Activated CD4-positive, alpha-beta T cell treated with anti-CD3 and anti-CD28 coated beads, Interleukin-2, amount 50 U/mL, for 48 hours (primary cell): ENCODE measurements at regions not wholly inside any gene's neighbourhood (a gene's known extent, or its start where the extent isn't known, plus 50 kb on each side); places are given as distances from the start of the nearest gene placed in this dataset.

Experiments used
- DNase-seq, 2 experiments: peaks; one replicate each; pipeline ENCODE4 v3.0.0-alpha.2; 2020

GRCh38 chr2:217329023-217329431 lies 469.2 kb upstream of the TNP1 start:
- DNase-seq, result no peak

GRCh38 chr2:217328622-217328978 lies 468.7 kb upstream of the TNP1 start:
- no peak for DNase-seq

- DNase-seq, result no peak
Measured at GRCh38 chr2:217327953-217328621, 468.2 kb upstream of the TNP1 start.

- DNase-seq, result no peak
Measured at GRCh38 chr2:217326238-217327022, 466.6 kb upstream of the TNP1 start.

GRCh38 chr2:217325816-217326215 lies 466.0 kb upstream of the TNP1 start:
- no peak for DNase-seq

GRCh38 chr2:217325251-217325650 lies 465.4 kb upstream of the TNP1 start:
- DNase-seq, result no peak

GRCh38 chr2:217316743-217317142 lies 456.9 kb upstream of the TNP1 start:
- DNase-seq, result no peak

- no peak for DNase-seq
Measured at GRCh38 chr2:217314021-217314460, 454.2 kb upstream of the TNP1 start.

GRCh38 chr2:217313386-217313785 lies 453.5 kb upstream of the TNP1 start:
- DNase-seq, result no peak

- DNase-seq, result no peak
Measured at GRCh38 chr2:217309056-217309455, 449.2 kb upstream of the TNP1 start.

GRCh38 chr2:217307023-217307422 lies 447.2 kb upstream of the TNP1 start:
- no peak for DNase-seq

GRCh38 chr2:217305882-217306281 lies 446.0 kb upstream of the TNP1 start:
- DNase-seq, result no peak

- DNase-seq, result no peak
Measured at GRCh38 chr2:217304582-217304981, 444.7 kb upstream of the TNP1 start.

- no peak for DNase-seq
Measured at GRCh38 chr2:217302856-217303255, 443.0 kb upstream of the TNP1 start.

- no peak for DNase-seq
Measured at GRCh38 chr2:217301142-217301925, 441.5 kb upstream of the TNP1 start.

- DNase-seq, result no peak
Measured at GRCh38 chr2:217299590-217299989, 439.7 kb upstream of the TNP1 start.

GRCh38 chr2:217297096-217297495 lies 437.2 kb upstream of the TNP1 start:
- DNase-seq, result no peak

GRCh38 chr2:217294818-217295217 lies 435.0 kb upstream of the TNP1 start:
- no peak for DNase-seq

GRCh38 chr2:217294211-217294610 lies 434.3 kb upstream of the TNP1 start:
- no peak for DNase-seq

- no peak for DNase-seq
Measured at GRCh38 chr2:217293607-217294006, 433.7 kb upstream of the TNP1 start.

GRCh38 chr2:217293046-217293445 lies 433.2 kb upstream of the TNP1 start:
- DNase-seq, result no peak

- no peak for DNase-seq
Measured at GRCh38 chr2:217291259-217291658, 431.4 kb upstream of the TNP1 start.

GRCh38 chr2:217290467-217290866 lies 430.6 kb upstream of the TNP1 start:
- no peak for DNase-seq

GRCh38 chr2:217289907-217290280 lies 430.0 kb upstream of the TNP1 start:
- DNase-seq, result no peak
